T-helper 2 cell treated with Interferon-gamma antibody and Interleukin-4, amounts not matched to agents 100 ng/mL and 5 ng/mL, for 36 hours (primary cell): ENCODE measurements at regions not wholly inside any gene's neighbourhood (a gene's known extent, or its start where the extent isn't known, plus 50 kb on each side); places are given as distances from the start of the nearest gene placed in this dataset.

Source experiments
- intact Hi-C: fragments of 100-400 bp; cut with micrococcal nuclease; formaldehyde crosslinking; loops from one replicate; pipeline ENCODE4 v1.15.1; 2023

DNA sequence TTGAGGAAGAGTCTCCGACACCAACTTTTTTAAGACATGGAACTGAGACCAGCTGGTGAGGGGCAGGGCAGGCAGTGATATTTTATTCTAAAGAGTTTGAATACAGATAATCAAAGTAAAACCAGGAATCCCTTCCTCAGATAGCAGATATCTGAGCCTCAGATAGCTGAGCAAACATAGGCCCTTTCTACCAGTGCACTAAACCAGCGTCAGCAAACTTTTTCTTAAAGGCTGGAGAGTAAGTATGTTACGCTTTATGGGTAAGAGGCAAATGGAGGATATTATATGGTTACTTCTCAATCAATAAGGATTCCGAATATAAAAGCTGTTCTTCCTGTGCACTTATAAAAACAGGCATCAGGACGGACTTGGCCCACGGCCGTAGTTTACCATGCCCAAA, 73.9 kb downstream of the WNT5A start:
- intact Hi-C loops = no loop called here

DNA sequence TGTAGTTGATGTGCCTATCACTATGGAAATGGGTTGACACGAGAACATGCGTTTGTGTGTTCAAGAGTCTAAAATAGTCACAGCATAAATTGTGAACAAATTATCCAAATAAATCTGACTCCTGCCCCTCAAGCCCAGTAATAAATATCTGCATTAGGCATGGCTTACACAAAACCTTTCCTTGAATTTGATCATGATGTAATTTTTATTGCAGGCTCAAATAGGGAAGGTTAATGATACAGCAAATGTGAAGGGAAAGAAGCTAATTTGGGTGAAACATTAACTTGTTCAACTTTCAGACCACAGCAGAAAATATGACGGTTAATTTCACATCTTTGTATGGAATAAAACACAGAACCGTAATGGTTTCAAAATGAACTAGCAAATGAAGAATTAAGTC, 74.6 kb downstream of the WNT5A start:
- intact Hi-C loops = no loop called here

DNA sequence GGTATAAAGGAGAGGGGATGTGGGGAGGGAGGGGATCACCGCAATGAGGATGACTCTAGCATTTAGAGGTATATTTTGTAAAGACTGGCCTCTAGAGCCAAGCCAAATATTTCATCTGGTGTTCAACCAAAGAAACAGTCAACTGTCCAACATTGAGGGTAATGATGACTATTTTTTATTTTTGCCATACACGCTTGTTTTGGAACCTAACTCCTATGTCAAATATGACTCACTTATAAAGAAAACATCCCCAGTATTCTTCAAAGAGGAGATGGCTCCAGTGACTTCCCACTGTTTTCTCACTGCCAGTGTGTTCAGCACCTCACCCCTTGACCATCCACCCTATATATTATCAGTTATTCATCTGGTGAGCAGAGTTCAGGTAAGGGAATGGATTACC, 77.3 kb downstream of the WNT5A start:
- intact Hi-C loops = no loop called here

DNA sequence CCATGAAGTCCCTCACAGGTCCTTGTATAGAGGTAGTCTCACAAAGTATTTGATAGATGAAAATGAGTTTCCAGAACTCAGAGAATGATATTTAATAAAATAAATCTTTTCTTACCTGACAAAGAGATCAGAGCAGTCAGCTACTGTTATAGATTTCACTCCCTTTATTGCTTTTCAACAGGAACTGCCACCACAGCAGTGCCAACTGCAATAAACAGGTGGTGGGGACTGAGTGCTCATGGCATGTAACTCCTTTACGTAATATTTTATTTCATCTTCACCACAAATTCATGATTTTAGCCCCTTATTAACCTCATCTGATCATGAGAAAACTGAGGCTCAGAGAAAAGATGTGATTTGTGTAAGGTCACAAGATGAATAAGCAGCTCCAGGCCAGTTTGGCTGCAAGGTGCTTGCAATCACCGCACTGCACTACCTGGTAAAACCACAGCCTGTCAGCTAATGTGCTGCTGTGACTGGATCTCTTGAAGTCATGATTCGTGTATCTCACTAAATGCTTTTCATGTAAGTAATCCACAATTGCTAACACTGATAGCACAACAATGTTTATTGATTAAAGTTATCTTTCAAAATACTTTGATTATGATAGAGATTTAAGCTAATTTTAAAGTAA, 78.8 kb downstream of the WNT5A start:
- intact Hi-C loops = no loop called here

DNA sequence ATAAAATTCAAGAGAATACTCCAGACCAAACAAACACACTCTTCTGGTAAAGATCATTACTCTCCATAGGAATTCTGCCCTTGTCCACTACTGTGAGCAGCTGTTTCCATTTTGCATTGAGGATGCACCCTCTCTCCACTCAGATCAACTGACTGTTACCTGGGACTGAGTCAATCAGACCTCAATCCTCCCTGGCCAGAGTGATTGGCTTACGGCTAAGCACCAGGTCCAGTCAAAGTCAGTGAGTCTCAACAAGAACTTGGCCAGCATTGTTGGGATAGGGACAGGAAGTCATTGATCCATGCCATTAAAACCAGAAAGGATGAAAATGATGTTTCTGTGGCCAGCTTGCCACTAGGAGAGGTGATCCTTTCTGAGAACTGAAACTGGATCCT, 79.7 kb downstream of the WNT5A start:
- intact Hi-C loops = no loop called here

DNA sequence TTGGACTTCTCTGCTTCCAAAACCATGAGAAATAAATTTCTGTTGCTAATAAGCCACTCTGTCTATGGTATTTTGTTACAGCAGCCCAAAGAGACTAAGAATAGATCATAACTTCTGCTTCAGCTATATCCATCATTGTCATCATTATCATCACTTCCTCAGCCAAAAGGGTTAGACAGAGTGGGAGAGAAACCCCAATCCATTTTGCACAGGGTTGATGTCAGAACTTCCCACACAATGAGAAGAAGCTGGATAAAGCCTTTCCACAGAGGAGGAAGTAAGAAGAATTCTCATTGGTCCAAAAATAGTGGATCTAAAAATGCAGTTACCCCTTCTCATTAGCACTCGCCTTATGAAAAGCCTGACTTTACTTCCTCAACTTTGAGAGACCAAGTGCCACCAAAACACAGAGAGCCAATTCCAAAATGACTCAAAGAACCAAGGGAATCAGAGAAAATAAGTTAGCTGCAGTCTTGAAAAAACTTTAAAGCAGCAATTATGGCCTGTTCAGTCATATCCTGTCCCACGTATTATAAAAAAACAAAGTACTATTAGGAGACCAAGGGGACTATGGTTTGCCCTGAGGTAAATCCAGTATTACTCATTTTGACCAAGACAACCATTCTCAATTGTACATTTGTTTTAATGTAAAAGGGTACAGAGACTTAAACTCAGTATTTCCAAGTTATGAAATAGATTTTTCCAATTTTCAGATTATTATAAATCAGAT, 80.2 kb downstream of the WNT5A start:
- intact Hi-C loops = no loop called here

DNA sequence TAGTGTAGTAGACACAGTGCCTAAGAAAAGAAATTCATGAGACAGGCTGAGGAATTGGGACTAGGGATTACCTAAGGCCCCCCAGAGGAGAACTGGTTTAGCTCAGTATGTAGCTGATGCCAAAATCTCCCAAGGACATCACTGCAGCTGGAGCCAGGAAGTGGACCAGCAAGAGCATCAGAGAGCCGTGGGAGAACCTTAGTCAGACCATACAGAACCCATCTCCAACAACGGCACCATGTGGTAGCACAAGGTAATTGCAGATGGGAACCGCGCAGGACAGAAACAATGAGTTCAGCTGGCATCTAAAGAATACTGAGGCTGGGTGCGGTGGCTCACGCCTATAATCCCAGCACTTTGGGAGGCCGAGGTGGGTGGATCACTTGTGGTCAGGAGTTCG, 81.7 kb downstream of the WNT5A start:
- intact Hi-C loops = no loop called here

DNA sequence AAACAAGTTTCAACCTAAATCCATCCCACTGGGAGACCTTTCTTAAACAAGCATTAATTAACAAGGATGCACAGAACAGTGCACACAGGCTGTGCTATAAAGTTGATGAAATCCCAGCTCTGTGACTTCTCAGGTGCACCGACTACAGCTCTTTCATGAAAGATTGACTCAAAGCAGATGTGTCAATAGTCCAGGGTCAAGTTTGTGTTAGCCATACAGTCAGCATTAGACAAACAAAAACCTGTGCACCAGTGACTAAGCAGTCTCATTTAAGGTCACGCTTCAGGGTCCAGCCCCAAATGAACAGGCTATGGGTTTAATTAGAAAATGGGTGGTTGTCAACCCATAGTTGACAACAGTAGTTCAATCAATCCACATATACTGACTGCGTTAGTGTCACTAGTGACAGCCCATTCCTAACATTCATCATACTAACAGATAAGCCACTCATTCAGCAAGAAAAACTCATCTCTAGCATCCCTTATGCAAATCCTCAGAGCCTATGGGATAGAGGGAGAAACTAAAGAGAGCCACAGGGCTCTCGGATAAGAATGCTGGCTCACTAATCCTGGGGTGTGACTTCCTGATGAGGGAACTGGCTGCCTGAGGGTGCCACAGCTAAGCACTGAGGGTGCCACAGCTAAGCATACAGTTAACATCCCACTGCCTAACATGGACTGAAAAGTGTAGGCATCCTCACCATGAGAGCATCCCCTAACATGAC, 84.1 kb downstream of the WNT5A start:
- intact Hi-C loops = no loop called here

DNA sequence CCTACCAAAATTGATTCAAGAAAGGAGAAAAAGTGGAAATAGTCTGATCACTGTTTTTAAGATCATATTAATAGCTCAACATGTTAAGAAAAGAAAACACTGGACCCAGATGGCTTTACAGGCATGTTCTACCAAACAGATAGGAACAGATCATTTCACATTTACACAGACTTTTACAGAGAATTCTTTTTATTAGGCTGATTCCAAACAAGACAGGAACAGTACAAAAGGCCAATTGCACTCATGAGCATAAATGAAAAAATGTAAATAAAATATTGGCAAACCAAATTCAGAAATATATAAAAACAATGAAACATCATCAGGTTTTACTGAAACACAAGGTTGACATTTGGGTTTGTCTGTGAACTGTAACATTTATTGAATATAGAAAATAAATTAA, 106.5 kb downstream of the WNT5A start:
- intact Hi-C loops = no loop called here

DNA sequence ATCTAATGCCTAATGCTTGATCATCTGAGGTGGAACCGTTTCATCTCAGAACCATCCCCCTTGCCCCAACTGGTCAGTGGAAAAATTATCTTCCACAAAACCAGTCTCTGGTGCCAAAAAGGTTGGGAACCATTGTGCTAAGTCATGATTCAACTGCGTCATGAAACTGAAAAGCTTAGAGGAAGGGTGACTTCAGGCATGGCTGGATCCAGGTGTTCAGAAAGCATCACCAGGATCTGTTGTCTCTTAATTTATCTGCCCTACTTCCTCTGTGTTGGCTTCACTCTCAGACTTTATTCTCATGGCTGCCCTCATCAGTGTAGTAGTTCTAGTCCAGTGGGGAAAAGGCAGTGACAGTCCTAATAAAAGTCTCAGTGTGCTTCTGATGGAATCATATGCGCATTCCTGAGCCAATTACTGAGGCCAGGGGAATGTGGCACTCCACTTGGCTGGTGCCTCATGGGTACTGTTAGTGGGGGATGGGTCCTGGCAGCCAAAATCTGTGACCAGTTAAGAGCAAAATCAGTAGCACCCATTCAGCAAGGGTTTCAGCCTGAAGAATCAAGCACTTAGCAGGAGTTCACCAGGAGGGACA, 110.3 kb downstream of the WNT5A start:
- intact Hi-C loops = no loop called here

DNA sequence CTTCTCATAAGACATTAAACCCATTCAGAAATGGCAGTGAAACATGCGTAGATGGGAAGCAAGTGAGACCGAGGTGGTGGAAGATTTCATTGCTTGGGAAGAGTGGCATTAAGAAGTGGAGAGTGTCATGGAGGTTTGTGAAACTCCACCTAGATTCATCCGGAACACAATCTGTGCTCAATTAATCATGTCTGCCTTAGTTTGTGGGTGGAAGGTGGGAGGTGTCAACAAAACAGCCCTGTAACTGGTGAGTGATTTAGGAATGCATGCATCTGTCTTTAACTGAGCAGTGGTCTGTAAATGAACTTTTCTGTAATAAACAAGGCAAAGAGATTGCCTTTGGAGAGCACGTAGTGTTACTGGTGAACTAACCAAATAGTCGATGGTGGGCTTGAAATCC, 113.7 kb downstream of the WNT5A start:
- intact Hi-C loops = no loop called here

DNA sequence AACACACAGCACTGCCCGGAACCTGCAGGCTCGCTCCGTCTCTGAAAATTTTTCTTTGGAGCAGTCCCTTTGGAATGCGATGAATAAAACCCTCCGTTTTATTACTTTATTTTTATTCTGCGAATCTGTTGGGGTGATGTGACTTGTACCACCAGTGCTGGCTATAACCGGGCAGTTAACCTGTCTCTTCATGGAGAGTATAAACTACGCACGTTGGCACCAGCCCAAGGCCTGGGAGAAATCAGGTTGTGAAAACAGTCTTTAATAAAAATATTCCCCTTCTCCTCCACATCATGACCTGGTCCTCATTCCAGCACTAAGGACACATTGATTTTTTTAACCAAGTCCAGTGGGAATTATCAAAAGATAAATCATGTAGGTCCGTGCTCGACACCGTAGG, 116.8 kb downstream of the WNT5A start:
- intact Hi-C loops = no loop called here

DNA sequence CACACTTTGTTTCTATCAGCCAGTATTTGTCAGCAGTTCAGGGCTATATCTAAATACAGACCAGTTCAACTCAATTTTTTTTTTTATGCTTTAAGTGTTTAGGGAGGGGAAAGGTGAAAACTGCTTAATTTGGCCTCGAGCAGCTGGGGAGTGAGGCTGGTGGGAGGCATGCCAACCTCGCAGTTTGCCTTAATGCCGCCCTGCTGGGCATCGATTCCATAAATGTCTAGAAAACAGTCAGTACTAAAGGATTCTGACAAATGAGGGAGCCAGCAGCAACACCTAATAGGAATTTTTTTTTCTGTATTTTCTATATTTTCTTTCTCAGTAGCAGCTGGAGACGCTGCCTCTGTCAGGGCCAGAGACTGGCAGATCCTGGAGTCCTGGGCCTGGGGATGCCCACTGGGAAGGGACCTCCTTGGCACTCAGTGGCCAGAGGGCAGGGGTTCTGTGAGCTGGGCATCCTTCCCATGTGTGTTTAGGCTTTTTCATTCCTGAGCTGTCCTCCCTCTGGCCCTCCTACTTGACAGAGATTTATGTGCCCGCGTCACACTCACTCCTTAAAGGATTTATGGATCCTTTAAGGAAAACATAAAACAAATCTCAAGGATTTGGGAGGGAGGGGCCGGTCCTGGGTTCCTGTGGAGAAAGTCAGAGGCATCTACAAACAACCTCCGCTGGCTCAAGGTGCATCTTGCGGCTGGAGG, 117.8 kb downstream of the WNT5A start:
- intact Hi-C loops = no loop called here

DNA sequence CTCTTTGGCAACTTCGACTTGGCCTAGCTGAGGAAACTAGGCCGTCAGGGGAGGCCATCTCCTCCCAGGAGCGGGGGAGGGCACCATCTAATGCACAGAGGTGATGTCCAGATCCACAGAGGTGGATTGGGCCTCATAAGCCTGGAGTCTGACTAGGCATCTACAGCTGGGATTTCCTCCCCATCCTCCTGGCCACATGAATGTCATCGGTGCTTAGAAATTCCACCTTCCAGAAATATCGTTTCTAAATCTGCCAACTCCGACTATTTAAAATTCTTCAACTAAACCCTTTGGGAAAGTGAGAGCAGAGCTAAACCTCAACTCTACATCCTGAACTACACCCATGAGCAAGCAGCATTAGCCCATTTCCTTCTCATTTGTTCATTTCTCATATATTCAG, 118.7 kb downstream of the WNT5A start:
- intact Hi-C loops = no loop called here

DNA sequence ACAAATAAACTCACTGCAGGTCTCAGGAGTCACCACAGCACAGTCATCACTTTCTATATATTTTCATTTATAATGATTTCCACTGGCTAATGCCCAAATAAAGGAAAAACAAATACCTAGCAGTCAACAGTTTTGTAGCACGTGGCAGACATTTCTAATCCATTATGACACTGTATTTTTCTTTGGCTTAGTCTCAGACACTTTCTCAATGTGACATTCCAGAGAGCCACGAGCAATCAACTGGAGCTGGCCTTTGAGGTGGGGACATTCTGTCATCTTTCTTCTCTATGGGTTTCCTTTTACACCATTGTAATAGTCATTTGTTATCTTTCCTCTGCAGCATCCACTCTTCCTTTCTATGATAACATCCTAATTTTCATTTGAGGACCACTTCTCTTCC, 119.7 kb downstream of the WNT5A start:
- intact Hi-C loops = no loop called here

DNA sequence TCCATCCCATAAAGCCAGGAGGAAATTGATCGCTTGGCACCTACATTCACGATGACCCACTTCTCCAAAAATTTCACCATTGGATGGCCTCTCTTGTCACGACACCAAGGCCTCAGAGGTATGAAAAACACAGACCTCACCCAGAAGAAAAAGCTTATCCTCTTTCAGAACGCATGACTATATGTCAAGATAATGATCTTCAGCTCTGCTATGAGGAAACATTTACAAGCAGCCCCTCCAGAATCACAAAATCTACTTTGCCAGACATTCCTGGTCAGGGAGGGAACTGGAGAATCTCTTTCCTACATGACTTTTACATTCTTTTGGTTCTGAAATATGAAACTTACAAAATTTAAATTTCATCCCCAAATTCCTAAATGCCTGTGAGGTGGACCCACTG, 122.7 kb downstream of the WNT5A start:
- intact Hi-C loops = no loop called here

DNA sequence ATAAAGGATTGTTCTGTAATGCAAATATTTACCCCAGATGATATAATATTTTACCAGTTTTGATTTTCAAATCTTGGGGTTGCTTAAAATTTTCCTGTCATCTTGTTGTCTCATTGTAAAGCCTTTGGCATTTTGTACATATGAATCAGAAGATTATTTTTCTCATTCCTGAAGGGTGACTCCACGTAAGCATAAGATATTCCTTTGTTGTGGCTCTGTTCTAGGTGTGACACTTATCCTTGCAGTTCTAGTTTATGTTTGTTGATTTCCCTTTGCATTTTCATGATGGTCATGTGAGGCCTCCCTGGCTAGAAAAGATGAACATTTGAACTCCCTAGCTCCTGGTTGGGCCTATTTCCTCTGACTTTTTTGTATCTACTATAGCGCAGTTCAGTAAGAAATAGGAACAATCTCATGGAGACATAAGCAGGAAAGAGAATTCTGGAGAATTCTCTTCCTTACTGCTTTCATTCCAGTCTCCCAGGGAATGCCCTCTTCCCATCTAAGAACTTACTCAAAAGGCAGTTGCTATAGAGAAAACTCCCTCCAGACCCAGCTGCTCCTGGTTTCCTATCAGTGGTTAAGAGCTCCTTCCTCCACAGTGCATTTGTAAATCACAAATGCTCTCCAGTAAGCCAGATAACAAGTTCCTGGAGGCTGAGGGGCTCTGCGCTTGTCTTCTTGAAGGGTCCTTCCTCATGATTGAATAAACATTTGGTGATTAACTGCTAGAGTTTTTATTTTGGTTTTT, 124.7 kb downstream of the WNT5A start:
- intact Hi-C loops = no loop called here

DNA sequence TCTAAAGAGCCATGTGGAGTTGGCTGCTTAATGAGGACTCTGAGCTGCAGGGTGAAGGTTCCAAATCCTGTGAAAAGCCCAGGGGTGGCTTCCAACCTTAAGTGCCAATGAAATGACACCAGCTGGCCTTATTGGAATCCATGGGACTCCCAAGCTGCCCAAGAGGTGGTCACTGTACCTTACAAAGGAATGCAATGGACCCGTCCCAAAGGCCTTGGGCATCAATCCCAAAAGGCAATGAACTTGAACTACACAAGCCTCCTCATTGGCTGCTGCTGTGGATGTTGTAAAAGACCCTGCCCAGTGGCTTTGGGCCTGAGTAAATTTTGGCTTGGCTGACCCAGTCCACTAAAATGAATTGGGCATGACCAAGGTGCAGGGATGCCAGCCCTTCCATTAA, 129.3 kb downstream of the WNT5A start:
- intact Hi-C loops = no loop called here

DNA sequence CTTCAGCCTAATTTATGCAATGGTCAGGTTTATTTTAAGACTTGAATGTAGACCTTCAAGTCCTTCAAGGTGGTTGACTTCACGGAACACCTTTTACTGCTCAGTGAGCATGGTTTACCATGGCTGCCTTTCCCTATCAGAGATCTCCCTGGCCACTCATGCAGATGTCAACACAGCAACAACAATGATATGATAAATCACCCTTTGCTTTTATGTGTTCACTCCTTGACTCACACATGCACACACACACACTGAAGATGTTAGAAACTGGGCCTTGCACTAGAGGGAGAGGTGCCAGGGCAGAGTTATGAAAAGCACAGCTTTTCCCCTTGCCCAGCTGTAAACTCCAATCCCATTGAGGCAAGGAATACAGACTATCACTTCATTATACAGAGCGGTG, 134.4 kb downstream of the WNT5A start:
- intact Hi-C loops = no loop called here

DNA sequence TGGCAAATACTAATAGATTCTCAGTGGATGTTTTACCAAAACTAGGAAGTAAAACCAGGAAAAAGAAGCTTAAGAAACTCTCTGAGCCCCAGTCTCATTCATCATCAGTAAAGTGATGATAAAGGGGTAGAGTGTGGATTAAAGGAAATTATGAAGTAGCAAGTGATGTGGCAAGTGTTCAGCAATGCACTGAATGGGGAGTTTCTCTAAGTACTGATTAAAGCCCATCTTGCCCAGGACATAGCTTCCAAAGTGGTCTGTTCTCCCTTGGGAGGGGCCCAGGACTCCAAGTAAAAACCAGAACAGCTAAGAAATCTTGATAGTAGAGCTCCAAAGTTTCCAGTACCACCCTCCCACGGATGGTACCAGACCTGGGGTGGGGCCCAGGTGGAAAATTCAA, 137.3 kb downstream of the WNT5A start:
- intact Hi-C loops = no loop called here
